ENCODE measurements at regions not wholly inside any gene's neighbourhood (a gene's known extent, or its start where the extent isn't known, plus 50 kb on each side); places are given as distances from the start of the nearest gene placed in this dataset.

DNA sequence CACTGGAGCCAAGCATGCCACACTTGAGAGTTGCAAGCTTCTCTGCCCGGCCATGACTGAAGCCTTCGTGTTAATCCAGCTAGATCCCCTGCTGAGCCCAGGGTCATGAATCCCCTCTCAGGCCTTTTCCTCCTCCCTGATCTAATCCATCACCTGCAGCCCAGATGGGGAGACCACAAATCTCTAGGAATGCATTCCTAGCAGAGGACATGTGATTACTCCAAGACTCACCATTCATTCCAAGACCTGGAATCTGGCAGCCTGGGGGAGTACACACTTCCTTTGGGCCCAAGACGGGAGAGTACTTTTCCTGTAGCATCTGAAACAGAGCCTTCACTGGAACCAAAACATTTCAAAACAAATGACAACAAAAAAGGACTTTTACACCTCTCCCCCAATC, 269.3 kb upstream of the NFIA start:
- no peak for TF ChIP-seq EZH2 (IDR thresholded peaks at IDR 0.05; ENCODE audit: low read depth)
- TF ChIP-seq, protein P1, sequence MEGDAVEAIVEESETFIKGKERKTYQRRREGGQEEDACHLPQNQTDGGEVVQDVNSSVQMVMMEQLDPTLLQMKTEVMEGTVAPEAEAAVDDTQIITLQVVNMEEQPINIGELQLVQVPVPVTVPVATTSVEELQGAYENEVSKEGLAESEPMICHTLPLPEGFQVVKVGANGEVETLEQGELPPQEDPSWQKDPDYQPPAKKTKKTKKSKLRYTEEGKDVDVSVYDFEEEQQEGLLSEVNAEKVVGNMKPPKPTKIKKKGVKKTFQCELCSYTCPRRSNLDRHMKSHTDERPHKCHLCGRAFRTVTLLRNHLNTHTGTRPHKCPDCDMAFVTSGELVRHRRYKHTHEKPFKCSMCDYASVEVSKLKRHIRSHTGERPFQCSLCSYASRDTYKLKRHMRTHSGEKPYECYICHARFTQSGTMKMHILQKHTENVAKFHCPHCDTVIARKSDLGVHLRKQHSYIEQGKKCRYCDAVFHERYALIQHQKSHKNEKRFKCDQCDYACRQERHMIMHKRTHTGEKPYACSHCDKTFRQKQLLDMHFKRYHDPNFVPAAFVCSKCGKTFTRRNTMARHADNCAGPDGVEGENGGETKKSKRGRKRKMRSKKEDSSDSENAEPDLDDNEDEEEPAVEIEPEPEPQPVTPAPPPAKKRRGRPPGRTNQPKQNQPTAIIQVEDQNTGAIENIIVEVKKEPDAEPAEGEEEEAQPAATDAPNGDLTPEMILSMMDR (conservative IDR thresholded peaks at IDR 0.05): no peak
